Trophoblast cell (in vitro differentiated cells and primary cell): ENCODE measurements at regions not wholly inside any gene's neighbourhood (a gene's known extent, or its start where the extent isn't known, plus 50 kb on each side); places are given as distances from the start of the nearest gene placed in this dataset.

Experiments
- DNase-seq, 2 donors: peaks; one replicate each; pipeline ENCODE4 v3.0.0-alpha.2; 2016
- H2AFZ ChIP-seq: 2 replicates; pipeline ENCODE4 v1.6.1; 2013; ENCODE audit warnings: low read length, moderate library complexity, mild to moderate bottlenecking; ENCODE audit not compliant: insufficient read depth, poor library complexity
- H2AK5ac ChIP-seq: 2 replicates; pipeline ENCODE4 v1.6.1; 2013; ENCODE audit warnings: mild to moderate bottlenecking, low read length
- H2BK120ac ChIP-seq: 2 replicates; pipeline ENCODE4 v1.6.1; 2013; ENCODE audit warnings: low read length, mild to moderate bottlenecking, moderate library complexity; ENCODE audit not compliant: insufficient read depth, poor library complexity
- H2BK12ac ChIP-seq: 2 replicates; pipeline ENCODE4 v1.6.1; 2013; ENCODE audit warnings: mild to moderate bottlenecking, low read length, moderate library complexity
- H2BK5ac ChIP-seq: 2 replicates; pipeline ENCODE4 v1.6.1; 2013; ENCODE audit warnings: low read length, low read depth, moderate library complexity, mild to moderate bottlenecking; ENCODE audit not compliant: poor library complexity
- H3K14ac ChIP-seq: 2 replicates; pipeline ENCODE4 v1.6.1; 2013; ENCODE audit warnings: mild to moderate bottlenecking, low read length
- H3K18ac ChIP-seq: 2 replicates; pipeline ENCODE4 v1.6.1; 2013; ENCODE audit warnings: mild to moderate bottlenecking, low read length
- H3K23ac ChIP-seq: 2 replicates; pipeline ENCODE4 v1.6.1; 2013; ENCODE audit warnings: low read length
- H3K27ac ChIP-seq: 2 replicates; pipeline ENCODE4 v1.5.1; 2013; ENCODE audit warnings: low read depth, mild to moderate bottlenecking, inconsistent platforms, low read length, moderate library complexity
- H3K27me3 ChIP-seq: 2 replicates; pipeline ENCODE4 v1.6.1; 2013; ENCODE audit warnings: inconsistent platforms, mild to moderate bottlenecking, low read length, moderate library complexity; ENCODE audit not compliant: insufficient read depth
- H3K36me3 ChIP-seq, 2 experiments: 1 replicate in 1 of 2; 2 replicates in 1 of 2; pipeline ENCODE4 v1.6.1; 2013; ENCODE audit warnings: low read length in 2 of 2, mild to moderate bottlenecking in 2 of 2, moderate library complexity in 1 of 2; ENCODE audit not compliant: insufficient read depth in 2 of 2, control insufficient read depth in 1 of 2
- H3K4ac ChIP-seq: 2 replicates; pipeline ENCODE4 v1.6.1; 2013; ENCODE audit warnings: low read depth, mild to moderate bottlenecking, low read length, moderate library complexity
- H3K4me1 ChIP-seq, 2 experiments: 1 replicate in 1 of 2; 2 replicates in 1 of 2; pipeline ENCODE4 v1.6.1; 2013; ENCODE audit warnings: low read length in 2 of 2, mild to moderate bottlenecking in 2 of 2, moderate library complexity in 1 of 2; ENCODE audit not compliant: insufficient read depth in 2 of 2, control insufficient read depth in 1 of 2
- H3K4me2 ChIP-seq: 2 replicates; pipeline ENCODE4 v1.6.1; 2013; ENCODE audit warnings: inconsistent platforms, mild to moderate bottlenecking, low read length, moderate library complexity
- H3K4me3 ChIP-seq: 2 replicates; pipeline ENCODE4 v1.5.1; 2013; ENCODE audit warnings: mild to moderate bottlenecking, low read depth, low read length, inconsistent platforms
- H3K79me1 ChIP-seq: one replicate; pipeline ENCODE4 v1.6.1; 2013; ENCODE audit warnings: low read length
- H3K79me2 ChIP-seq: 2 replicates; pipeline ENCODE4 v1.6.1; 2013; ENCODE audit warnings: low read length, mild to moderate bottlenecking; ENCODE audit not compliant: control insufficient read depth, insufficient read depth, poor library complexity
- H3K9ac ChIP-seq: 2 replicates; pipeline ENCODE4 v1.6.1; 2013; ENCODE audit warnings: mild to moderate bottlenecking, low read length
- H3K9me3 ChIP-seq: 2 replicates; pipeline ENCODE4 v1.6.1; 2013; ENCODE audit warnings: low read depth, mild to moderate bottlenecking, control low read depth, inconsistent platforms, low read length; ENCODE audit not compliant: insufficient read depth
- H4K12ac ChIP-seq: 2 replicates; pipeline ENCODE4 v1.6.1; 2013; ENCODE audit warnings: low read depth, mild to moderate bottlenecking, low read length, moderate library complexity
- H4K8ac ChIP-seq: 2 replicates; pipeline ENCODE4 v1.6.1; 2013; ENCODE audit warnings: low read depth, mild to moderate bottlenecking, low read length, moderate library complexity
- H4K91ac ChIP-seq: one replicate; pipeline ENCODE4 v1.6.1; 2013; ENCODE audit warnings: low read depth, mild to moderate bottlenecking, low read length, moderate library complexity
- WGBS: extraction: QIAGEN DNeasy Blood & Tissue Kit; methylation state at CpG from one replicate; pipeline ENCODE4 v1.1.7; 2013; ENCODE audit warnings: missing lambda C conversion rate; ENCODE audit not compliant: insufficient read length, insufficient coverage; ENCODE audit errors: extremely low coverage; 5-methylcytosine and 5-hydroxymethylcytosine counted together

DNA sequence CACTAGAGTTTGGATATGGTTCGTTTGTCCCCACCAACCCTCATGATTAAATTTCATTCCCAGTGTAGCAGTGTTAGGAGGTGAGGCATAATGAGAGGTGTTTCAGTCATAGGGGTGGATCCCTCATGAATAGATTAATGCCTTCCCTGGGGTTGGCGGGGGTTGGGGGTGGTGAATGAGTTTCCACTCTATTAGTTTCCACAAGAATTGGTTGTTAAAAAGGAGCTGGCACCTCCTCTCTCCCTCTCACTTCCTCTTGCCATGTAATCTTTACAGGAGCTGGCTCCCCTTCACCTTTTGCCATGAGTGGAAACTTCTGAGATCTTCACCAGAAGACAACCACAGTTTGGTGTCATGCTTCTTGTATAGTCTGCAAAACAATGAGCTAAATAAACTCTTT is 333.7 kb downstream of the ENC1 start:
- Histone ChIP-seq H3K79me1 (peaks cover 15% of the 10 kb centered on the region), H3K4me3 (no peak overlapping the region), H2AK5ac (no peak overlapping the region), H2BK12ac (peak overlapping the region; percentile 23), H3K27me3 (no peaks in the 10 kb centered on the region), H3K27ac (no peak overlapping the region), H3K9me3 (no peaks in the 10 kb centered on the region), H3K9ac (no peak overlapping the region), H3K23ac (no peak overlapping the region), H4K8ac (no peak overlapping the region), H3K79me2 (peaks cover 3% of the 10 kb centered on the region), H4K91ac (no peak overlapping the region), H3K14ac (no peak overlapping the region), H4K12ac (no peak overlapping the region), H3K4me1 (peaks cover 5 to 7% of the 10 kb centered on the region in 2 experiments), H2BK120ac (no peak overlapping the region), H3K4me2 (no peak overlapping the region), H3K18ac (no peak overlapping the region), H3K4ac (no peak overlapping the region), H2BK5ac (no peak overlapping the region), H2AFZ (no peak overlapping the region), H3K36me3 (no peaks in the 10 kb centered on the region)
- no CpG with 5 or more reads among the region's 2 CpGs for WGBS
- no peak for DNase-seq

DNA sequence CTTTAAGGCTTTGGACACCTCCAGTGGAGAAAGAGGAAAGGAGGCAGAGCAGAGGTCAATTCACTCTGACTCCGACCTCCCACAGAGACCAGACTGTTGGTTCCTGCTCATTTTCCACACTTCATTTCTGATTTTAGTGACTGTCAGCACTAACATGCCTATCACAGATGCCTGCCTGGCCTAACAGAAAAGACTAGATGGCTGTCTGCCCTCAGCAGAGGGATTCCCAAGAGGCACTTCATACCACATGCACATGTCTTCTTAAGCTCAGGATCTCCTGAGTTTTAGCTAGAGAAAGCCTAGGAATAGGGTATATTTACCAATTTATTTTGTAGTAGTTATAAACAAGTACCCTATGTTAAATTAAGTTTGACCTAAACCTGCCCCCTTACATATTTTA is 336.0 kb downstream of the ENC1 start:
- H2BK5ac ChIP-seq = no peak overlapping the region
- no peaks in the 10 kb centered on the region for H3K4me1 ChIP-seq
- WGBS = no CpG with 5 or more reads among the region's 1 CpG

DNA sequence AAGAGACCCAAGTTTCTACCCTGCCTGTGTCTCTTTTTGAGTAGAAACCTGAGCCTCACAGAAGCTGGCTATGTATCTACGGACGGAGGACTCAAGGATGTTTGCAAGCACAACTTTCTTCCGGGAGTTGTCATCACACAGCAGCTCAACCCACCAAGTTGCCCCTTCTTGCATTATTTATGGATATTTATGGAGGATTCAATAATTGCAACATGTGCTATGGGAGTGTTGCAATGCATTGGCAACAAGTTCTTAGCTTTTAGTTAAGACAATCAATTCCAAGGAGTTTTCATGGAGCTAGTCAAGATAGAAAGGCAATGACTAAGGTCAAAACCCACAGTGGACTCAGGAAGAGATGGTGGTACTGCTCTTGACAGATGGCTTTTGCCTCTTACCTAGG is 336.9 kb downstream of the ENC1 start:
- WGBS = no CpG with 5 or more reads among the region's 3 CpGs
- Histone ChIP-seq H3K27me3 (no peaks in the 10 kb centered on the region), H3K9ac (no peak overlapping the region), H3K18ac (no peak overlapping the region), H3K9me3 (no peaks in the 10 kb centered on the region), H3K4me1 (no peaks in the 10 kb centered on the region), H2BK12ac (no peak overlapping the region), H2BK5ac (peak overlapping the region; percentile 31), H3K4ac (no peak overlapping the region), H3K4me3 (no peak overlapping the region), H2AFZ (no peak overlapping the region), H2AK5ac (no peak overlapping the region), H3K4me2 (no peak overlapping the region), H3K36me3 (no peaks in the 10 kb centered on the region), H3K79me2 (no peaks in the 10 kb centered on the region), H3K14ac (no peak overlapping the region), H3K23ac (no peak overlapping the region), H3K27ac (no peak overlapping the region), H2BK120ac (no peak overlapping the region), H4K12ac (no peak overlapping the region), H4K8ac (no peak overlapping the region), H4K91ac (no peak overlapping the region), H3K79me1 (peaks cover 3% of the 10 kb centered on the region)
- no peak for DNase-seq

More for the DNA sequence above, 336.0 kb downstream of the ENC1 start:
- Histone ChIP-seq H3K14ac (no peak overlapping the region), H3K79me2 (no peaks in the 10 kb centered on the region), H3K9ac (no peak overlapping the region), H2BK120ac (peak overlapping the region; percentile 24), H3K27ac (no peak overlapping the region), H3K18ac (no peak overlapping the region), H4K91ac (no peak overlapping the region), H4K12ac (no peak overlapping the region), H3K4me2 (no peak overlapping the region), H3K79me1 (peaks cover 5% of the 10 kb centered on the region), H3K9me3 (no peaks in the 10 kb centered on the region), H4K8ac (peak overlapping the region; percentile 45), H3K36me3 (no peaks in the 10 kb centered on the region), H3K27me3 (no peaks in the 10 kb centered on the region), H3K4me3 (no peak overlapping the region), H2AFZ (peak overlapping the region; percentile 23), H2AK5ac (peak overlapping the region; percentile 41), H3K4ac (no peak overlapping the region), H2BK12ac (peak overlapping the region; percentile 58), H3K23ac (no peak overlapping the region)
- no peak for DNase-seq

DNA sequence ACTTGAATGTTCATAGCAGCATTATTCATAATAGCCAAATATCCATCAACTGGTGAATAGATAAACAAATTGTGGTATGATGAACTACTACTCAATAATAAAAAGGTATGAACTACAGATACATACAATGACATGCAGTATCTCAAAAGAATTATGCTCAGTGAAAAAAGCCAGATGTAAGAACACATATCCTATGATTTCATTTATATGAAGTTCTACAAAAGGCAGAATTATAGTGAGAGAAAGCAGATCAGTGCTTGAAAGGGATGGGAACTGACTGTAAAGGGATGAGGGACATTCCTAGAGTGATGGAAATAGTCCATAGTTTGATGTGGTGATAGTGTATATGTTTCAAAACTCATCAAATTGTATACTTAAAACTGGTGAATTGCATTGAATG is 339.0 kb downstream of the ENC1 start:
- H3K9ac ChIP-seq = no peak overlapping the region

More for the DNA sequence above, 339.0 kb downstream of the ENC1 start:
- DNase-seq = no peak
- Histone ChIP-seq H3K4me2 (no peak overlapping the region), H3K36me3 (no peaks in the 10 kb centered on the region), H3K79me1 (peaks cover 3% of the 10 kb centered on the region), H3K79me2 (no peaks in the 10 kb centered on the region), H4K91ac (no peak overlapping the region), H3K27ac (no peak overlapping the region), H2BK12ac (no peak overlapping the region), H2BK120ac (no peak overlapping the region), H3K4ac (no peak overlapping the region), H3K4me1 (no peaks in the 10 kb centered on the region), H3K4me3 (no peak overlapping the region), H3K27me3 (no peaks in the 10 kb centered on the region), H2BK5ac (no peak overlapping the region), H2AK5ac (no peak overlapping the region), H3K18ac (no peak overlapping the region), H3K14ac (no peak overlapping the region), H4K8ac (no peak overlapping the region), H4K12ac (no peak overlapping the region), H3K9me3 (no peaks in the 10 kb centered on the region), H3K23ac (no peak overlapping the region), H2AFZ (no peak overlapping the region)
